Prostate gland (tissue), 2 donors: ENCODE measurements at regions not wholly inside any gene's neighbourhood (a gene's known extent, or its start where the extent isn't known, plus 50 kb on each side); places are given as distances from the start of the nearest gene placed in this dataset.

ENCODE experiments used
- DNase-seq: peaks from one replicate; pipeline ENCODE4 v3.0.0-alpha.2; 2019; ENCODE audit warnings: low spot score
- H3K27ac ChIP-seq, 2 donors: fragments of 200-600 bp; sonication (generic); 2 replicates each; pipeline ENCODE4 v1.5.1; 2017 to 2019
- H3K27me3 ChIP-seq: fragments of 200-600 bp; sonication (generic); replicated peaks from 2 replicates; pipeline ENCODE4 v1.5.1; 2019; ENCODE audit not compliant: insufficient read depth
- H3K36me3 ChIP-seq, 2 donors: fragments of 200-600 bp; sonication (generic); 1 replicate in 1 of 2; 2 replicates in 1 of 2; pipeline versions ENCODE4 v1.5.1 to v1.8.1; 2017 to 2019
- H3K4me1 ChIP-seq: fragments of 200-600 bp; sonication (generic); replicated peaks from 2 replicates; pipeline ENCODE4 v1.5.1; 2019
- H3K4me3 ChIP-seq, 2 donors: fragments of 200-600 bp; sonication (generic); 2 replicates each; pipeline ENCODE4 v1.5.1; 2017 to 2019
- H3K9me3 ChIP-seq: fragments of 200-600 bp; sonication (generic); 2 replicates; pipeline ENCODE4 v1.5.1; 2017
- POLR2A ChIP-seq: fragments of 450-650 bp; IDR thresholded peaks from one replicate; pipeline ENCODE4 v1.6.1; 2016; ENCODE audit warnings: antibody characterized with exemption, mild to moderate bottlenecking
- POLR2AphosphoS5 ChIP-seq: sonication (generic); formaldehyde crosslinking; IDR thresholded peaks from one replicate; pipeline ENCODE4 v1.6.1; 2017; ENCODE audit warnings: antibody characterized with exemption
- WGBS: methylation state at CpG from one replicate; pipeline ENCODE4 v1.1.5; 2018; 5-methylcytosine and 5-hydroxymethylcytosine counted together
- intact Hi-C: fragments of 100-400 bp; cut with DNase I; formaldehyde crosslinking; loops from one replicate; pipeline ENCODE4 v1.14.2; 2022
- TF ChIP-seq, protein P1 (sequence below), 4 experiments: fragments of 200-600 bp in 2 of 4; fragments of 450-650 bp in 2 of 4; sonication (generic) in 2 of 4; IDR thresholded peaks; 1 replicate in 3 of 4; 2 replicates in 1 of 4; pipeline ENCODE4 v1.5.1; 2016 to 2019; ENCODE audit warnings: antibody characterized with exemption in 4 of 4, mild to moderate bottlenecking in 2 of 4, moderate library complexity in 2 of 4

DNA sequence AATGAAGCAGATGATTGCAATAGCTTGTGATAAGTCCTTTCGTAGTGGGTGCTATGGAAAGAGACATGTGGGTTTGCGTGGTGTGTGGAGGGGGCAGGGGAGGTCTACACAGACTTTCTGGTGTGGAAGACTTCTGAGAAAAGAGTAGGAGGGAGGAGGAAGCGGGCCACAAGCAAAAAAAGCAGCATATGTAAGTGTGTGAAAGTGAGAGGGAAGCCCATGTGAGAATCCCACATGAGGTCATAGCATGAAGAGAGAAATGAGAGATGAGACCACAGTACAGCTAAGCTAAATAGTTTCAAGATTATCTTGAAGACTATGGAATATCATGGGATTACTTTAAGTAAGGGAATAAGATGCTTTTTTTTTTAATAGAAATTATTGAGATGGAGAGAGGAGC lies 2039.9 kb upstream of the TENM3 start:
- no peak for DNase-seq
- Histone ChIP-seq H3K36me3 (no peaks in the 10 kb centered on the region), H3K4me3 (no peak overlapping the region), H3K27ac (no peak overlapping the region), H3K27me3 (no peaks in the 10 kb centered on the region), H3K9me3 (no peaks in the 10 kb centered on the region), H3K4me1 (no peaks in the 10 kb centered on the region)
- WGBS: 90% methylated on average over 3 of the region's 3 CpGs
- TF ChIP-seq, protein P1, sequence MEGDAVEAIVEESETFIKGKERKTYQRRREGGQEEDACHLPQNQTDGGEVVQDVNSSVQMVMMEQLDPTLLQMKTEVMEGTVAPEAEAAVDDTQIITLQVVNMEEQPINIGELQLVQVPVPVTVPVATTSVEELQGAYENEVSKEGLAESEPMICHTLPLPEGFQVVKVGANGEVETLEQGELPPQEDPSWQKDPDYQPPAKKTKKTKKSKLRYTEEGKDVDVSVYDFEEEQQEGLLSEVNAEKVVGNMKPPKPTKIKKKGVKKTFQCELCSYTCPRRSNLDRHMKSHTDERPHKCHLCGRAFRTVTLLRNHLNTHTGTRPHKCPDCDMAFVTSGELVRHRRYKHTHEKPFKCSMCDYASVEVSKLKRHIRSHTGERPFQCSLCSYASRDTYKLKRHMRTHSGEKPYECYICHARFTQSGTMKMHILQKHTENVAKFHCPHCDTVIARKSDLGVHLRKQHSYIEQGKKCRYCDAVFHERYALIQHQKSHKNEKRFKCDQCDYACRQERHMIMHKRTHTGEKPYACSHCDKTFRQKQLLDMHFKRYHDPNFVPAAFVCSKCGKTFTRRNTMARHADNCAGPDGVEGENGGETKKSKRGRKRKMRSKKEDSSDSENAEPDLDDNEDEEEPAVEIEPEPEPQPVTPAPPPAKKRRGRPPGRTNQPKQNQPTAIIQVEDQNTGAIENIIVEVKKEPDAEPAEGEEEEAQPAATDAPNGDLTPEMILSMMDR (IDR thresholded peaks at IDR 0.05): no peak
- TF ChIP-seq POLR2AphosphoS5 (no peak), POLR2A (no peak)
- intact Hi-C loops: no loop called here

DNA sequence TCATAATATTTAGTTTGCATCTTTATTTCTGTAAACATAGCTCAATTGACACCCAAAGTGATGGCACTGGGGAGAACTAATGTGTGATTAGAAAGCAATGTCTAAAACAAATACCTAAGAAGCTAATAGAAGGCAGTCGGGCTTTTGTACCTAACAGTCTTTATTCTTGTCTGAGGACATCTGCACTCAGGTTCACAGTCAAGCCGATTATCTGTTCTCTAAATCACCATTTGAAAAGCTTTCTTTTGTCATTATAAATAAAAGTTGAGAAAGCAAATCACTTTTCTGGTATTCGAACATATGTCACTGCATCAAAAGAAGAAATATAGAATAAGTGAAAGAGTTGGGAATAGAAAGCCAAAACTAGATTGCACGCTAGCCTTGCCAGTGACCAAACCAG lies 2037.9 kb upstream of the TENM3 start:
- H3K27ac ChIP-seq: no peak overlapping the region
- no peaks in the 10 kb centered on the region for H3K4me1 ChIP-seq
- no peaks in the 10 kb centered on the region for H3K9me3 ChIP-seq
- H3K27me3 ChIP-seq: no peaks in the 10 kb centered on the region
- WGBS: 86% methylated on average over 4 of the region's 4 CpGs
- intact Hi-C loops: no loop called here
- TF ChIP-seq POLR2A (no peak), POLR2AphosphoS5 (no peak)
- TF ChIP-seq, protein P1 (IDR thresholded peaks at IDR 0.05): no peak
- no peak for DNase-seq
- H3K36me3 ChIP-seq: no peaks in the 10 kb centered on the region
- no peak overlapping the region for H3K4me3 ChIP-seq

- TF ChIP-seq, protein P1 (IDR thresholded peaks at IDR 0.05): no peak
- TF ChIP-seq POLR2A: no peak
- TF ChIP-seq POLR2AphosphoS5: no peak
- H3K4me3 ChIP-seq: no peak overlapping the region
- no peak overlapping the region for H3K27ac ChIP-seq
- no peaks in the 10 kb centered on the region for H3K4me1 ChIP-seq
- no peaks in the 10 kb centered on the region for H3K9me3 ChIP-seq
- WGBS: 68% methylated on average over 1 of the region's 1 CpG
- no peaks in the 10 kb centered on the region for H3K27me3 ChIP-seq
- DNase-seq: no peak
- no peaks in the 10 kb centered on the region for H3K36me3 ChIP-seq
- intact Hi-C loops: no loop called here
These were observed 2035.3 kb upstream of the TENM3 start for GRCh38 chr4:180207921-180208320.

DNA sequence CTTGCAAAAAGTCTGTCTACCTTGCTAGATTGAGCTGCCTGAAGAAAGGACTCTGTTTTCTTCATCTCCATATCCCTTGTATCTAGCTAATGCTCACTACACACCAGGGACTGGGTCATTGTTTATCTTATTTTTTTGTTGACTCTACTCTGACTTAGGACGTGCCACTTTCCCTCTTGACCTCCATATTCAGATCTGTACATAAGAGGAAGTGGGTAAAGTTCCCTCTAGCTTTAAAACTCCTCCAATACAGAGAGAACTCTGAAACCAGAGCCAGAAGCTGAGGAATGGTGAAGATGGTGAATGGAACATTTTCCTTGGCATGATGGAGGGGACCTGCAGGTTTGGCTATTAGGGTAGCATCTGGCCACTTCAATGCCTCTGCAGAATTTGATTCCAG lies 2026.1 kb upstream of the TENM3 start:
- no peaks in the 10 kb centered on the region for H3K36me3 ChIP-seq
- no peak for DNase-seq
- no peaks in the 10 kb centered on the region for H3K27me3 ChIP-seq
- H3K4me3 ChIP-seq: no peak overlapping the region
- intact Hi-C loops: no loop called here
- H3K4me1 ChIP-seq: no peaks in the 10 kb centered on the region
- H3K27ac ChIP-seq: no peak overlapping the region
- 56% methylated on average over 1 of the region's 1 CpG for WGBS
- TF ChIP-seq POLR2A (no peak), POLR2AphosphoS5 (no peak)
- TF ChIP-seq, protein P1 (IDR thresholded peaks at IDR 0.05): no peak
- no peaks in the 10 kb centered on the region for H3K9me3 ChIP-seq

- no peak for DNase-seq
- intact Hi-C loops: no loop called here
- Histone ChIP-seq H3K27ac (no peak overlapping the region), H3K9me3 (no peaks in the 10 kb centered on the region), H3K27me3 (no peaks in the 10 kb centered on the region), H3K4me3 (no peak overlapping the region), H3K4me1 (no peaks in the 10 kb centered on the region), H3K36me3 (no peaks in the 10 kb centered on the region)
- WGBS: 92% methylated on average over 3 of the region's 3 CpGs
- TF ChIP-seq, protein P1 (IDR thresholded peaks at IDR 0.05): no peak
- no peak for TF ChIP-seq POLR2AphosphoS5
These were observed 2024.1 kb upstream of the TENM3 start for GRCh38 chr4:180219080-180219479.
